ENCODE measurements at regions not wholly inside any gene's neighbourhood (a gene's known extent, or its start where the extent isn't known, plus 50 kb on each side); places are given as distances from the start of the nearest gene placed in this dataset.

DNA sequence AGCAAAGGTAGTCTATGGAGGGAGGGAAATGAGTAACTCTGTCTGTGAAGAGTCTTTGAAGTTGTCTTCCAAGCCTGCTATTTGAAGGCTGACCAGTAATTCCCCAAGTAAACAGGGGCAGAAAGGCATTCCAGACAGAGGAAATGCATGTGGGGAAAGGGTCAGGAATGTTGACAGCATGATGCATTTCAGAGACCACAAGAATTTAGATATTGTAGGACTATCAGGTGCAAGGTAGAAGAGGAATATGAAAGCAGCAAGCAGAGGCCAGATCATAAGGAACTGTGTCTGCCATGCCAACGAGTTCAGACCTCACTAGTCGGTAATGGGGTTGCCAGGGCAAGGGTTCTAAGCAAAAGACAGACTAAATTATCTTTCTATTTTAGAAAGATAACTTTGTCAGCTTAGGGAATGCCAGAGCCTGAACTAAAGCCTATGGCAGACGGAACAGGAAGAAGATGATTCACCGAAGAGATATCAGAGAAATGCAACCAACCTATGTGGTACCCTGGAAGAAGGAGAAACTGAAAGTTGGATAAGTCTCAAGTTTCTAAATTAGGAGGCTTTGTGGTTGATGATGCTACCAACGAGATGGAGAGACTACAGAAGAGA is 327.0 kb upstream of the RORA start:
- TF ChIP-seq, protein P1, sequence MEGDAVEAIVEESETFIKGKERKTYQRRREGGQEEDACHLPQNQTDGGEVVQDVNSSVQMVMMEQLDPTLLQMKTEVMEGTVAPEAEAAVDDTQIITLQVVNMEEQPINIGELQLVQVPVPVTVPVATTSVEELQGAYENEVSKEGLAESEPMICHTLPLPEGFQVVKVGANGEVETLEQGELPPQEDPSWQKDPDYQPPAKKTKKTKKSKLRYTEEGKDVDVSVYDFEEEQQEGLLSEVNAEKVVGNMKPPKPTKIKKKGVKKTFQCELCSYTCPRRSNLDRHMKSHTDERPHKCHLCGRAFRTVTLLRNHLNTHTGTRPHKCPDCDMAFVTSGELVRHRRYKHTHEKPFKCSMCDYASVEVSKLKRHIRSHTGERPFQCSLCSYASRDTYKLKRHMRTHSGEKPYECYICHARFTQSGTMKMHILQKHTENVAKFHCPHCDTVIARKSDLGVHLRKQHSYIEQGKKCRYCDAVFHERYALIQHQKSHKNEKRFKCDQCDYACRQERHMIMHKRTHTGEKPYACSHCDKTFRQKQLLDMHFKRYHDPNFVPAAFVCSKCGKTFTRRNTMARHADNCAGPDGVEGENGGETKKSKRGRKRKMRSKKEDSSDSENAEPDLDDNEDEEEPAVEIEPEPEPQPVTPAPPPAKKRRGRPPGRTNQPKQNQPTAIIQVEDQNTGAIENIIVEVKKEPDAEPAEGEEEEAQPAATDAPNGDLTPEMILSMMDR (IDR thresholded peaks at IDR 0.05; ENCODE audit: low read length): no peak
- TF ChIP-seq EZH2 (IDR thresholded peaks at IDR 0.05; ENCODE audit: borderline replicate concordance, low read length): no peak
